Mesothelial cell of epicardium (in vitro differentiated cells): ENCODE measurements at regions not wholly inside any gene's neighbourhood (a gene's known extent, or its start where the extent isn't known, plus 50 kb on each side); places are given as distances from the start of the nearest gene placed in this dataset.

ENCODE experiments used
- DNase-seq, 2 experiments: peaks; one replicate each; pipeline ENCODE4 v3.0.0; 2021; ENCODE audit warnings: low spot score in 2 of 2; ENCODE audit not compliant: unreplicated experiment in 2 of 2
- H3K27ac Mint-ChIP-seq: 2 replicates; pipeline ENCODE4 v1.8.0; 2021; ENCODE audit warnings: mixed read lengths
- H3K27me3 Mint-ChIP-seq: 2 replicates; pipeline ENCODE4 v1.8.0; 2021; ENCODE audit warnings: low read depth, mixed read lengths
- H3K36me3 Mint-ChIP-seq: 2 replicates; pipeline ENCODE4 v1.8.0; 2021; ENCODE audit warnings: mixed read lengths
- H3K4me1 Mint-ChIP-seq: 2 replicates; pipeline ENCODE4 v1.8.0; 2021; ENCODE audit warnings: mixed read lengths
- H3K4me3 Mint-ChIP-seq: 2 replicates; pipeline ENCODE4 v1.8.0; 2021; ENCODE audit warnings: mild to moderate bottlenecking, moderate library complexity, mixed read lengths
- H3K9me3 Mint-ChIP-seq: 2 replicates; pipeline ENCODE4 v1.8.0; 2021; ENCODE audit warnings: mixed read lengths
- CTCF ChIP-seq: fragments of 200-600 bp; sonication (generic); IDR thresholded peaks from one replicate; pipeline ENCODE4 v1.5.0; 2021; ENCODE audit warnings: antibody characterized with exemption; ENCODE audit not compliant: unreplicated experiment

- no peak for DNase-seq
- Mint-ChIP-seq H3K27ac (no peak overlapping the region), H3K9me3 (peaks cover 3% of the 10 kb centered on the region), H3K4me3 (no peak overlapping the region), H3K36me3 (no peaks in the 10 kb centered on the region), H3K4me1 (peaks cover 12% of the 10 kb centered on the region), H3K27me3 (no peaks in the 10 kb centered on the region)
- TF ChIP-seq CTCF, result no peak
These were observed 859.0 kb upstream of the B3GALT2 start for GRCh38 chr1:194045416-194045815.

DNA sequence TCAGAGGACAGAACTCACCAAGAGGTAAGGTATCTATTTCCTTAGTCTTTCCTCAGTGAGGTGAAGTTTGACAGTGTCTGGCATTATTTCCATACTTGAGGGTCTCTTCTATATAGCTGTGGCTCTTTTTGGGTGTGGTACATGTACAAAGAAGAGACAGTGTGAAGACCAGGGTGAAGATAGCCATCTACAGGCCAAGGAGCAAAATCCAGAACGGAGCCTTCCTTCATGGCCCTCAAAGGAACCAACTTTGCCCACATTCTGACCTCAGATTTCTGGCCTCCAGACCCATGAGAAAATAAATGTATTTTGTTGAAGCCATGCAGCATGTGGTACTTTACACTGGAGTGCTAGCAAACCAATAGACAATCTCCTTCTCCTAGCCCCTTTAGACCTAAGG is 858.5 kb upstream of the B3GALT2 start:
- Mint-ChIP-seq H3K36me3 (no peaks in the 10 kb centered on the region), H3K9me3 (peaks cover 3% of the 10 kb centered on the region), H3K4me1 (peaks cover 12% of the 10 kb centered on the region), H3K4me3 (no peak overlapping the region), H3K27me3 (no peaks in the 10 kb centered on the region), H3K27ac (no peak overlapping the region)
- no peak for TF ChIP-seq CTCF
- no peak for DNase-seq

DNA sequence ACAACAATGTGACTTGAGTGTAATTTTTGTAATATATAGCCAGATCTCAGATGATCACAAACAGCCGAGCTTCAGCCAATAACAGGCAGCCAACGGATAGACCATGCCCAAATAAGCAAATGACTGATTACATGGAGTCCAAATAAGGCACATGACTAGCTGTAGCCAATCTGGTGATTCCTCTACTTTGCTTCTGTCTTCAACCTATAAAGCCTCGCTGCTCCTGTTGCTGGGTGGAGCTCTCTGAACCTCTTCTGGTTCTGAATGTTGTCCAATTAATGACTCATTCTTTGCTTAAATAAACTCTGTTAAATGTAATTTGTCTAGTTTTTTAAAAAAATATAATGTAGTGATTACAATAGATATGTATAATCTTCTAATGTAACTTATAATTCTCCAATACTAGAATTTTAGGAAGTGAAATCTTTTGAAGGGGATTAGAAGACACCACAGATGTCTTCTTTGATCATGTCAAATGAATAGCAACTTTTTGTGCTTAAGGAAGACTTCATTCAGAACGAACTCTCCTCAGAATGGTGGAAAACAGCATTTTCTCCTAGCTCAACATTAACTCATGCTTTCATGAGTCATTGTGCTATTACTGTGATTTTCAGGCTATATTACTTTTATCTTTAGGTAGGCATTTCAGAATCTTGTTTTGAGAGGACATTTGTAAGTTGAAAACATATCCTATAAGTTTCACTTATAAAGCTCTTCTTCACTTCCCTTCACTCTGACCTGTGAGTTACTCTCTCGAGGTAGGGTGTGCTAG is 857.8 kb upstream of the B3GALT2 start:
- no peak for TF ChIP-seq CTCF
- no peaks in the 10 kb centered on the region for H3K27me3 Mint-ChIP-seq

GRCh38 chr1:194042736-194043135 is 856.3 kb upstream of the B3GALT2 start:
- no peak for TF ChIP-seq CTCF
- DNase-seq, result no peak
- Mint-ChIP-seq H3K4me3 (no peak overlapping the region), H3K36me3 (no peaks in the 10 kb centered on the region), H3K9me3 (peaks cover 3% of the 10 kb centered on the region), H3K27me3 (no peaks in the 10 kb centered on the region), H3K27ac (no peak overlapping the region), H3K4me1 (peaks cover 13% of the 10 kb centered on the region)

More for the DNA sequence above, 857.8 kb upstream of the B3GALT2 start:
- DNase-seq, result no peak
- no peaks in the 10 kb centered on the region for H3K36me3 Mint-ChIP-seq
- H3K4me3 Mint-ChIP-seq, result no peak overlapping the region
- no peak overlapping the region for H3K27ac Mint-ChIP-seq
- peaks cover 3% of the 10 kb centered on the region for H3K9me3 Mint-ChIP-seq
- peaks cover 13% of the 10 kb centered on the region for H3K4me1 Mint-ChIP-seq

DNA sequence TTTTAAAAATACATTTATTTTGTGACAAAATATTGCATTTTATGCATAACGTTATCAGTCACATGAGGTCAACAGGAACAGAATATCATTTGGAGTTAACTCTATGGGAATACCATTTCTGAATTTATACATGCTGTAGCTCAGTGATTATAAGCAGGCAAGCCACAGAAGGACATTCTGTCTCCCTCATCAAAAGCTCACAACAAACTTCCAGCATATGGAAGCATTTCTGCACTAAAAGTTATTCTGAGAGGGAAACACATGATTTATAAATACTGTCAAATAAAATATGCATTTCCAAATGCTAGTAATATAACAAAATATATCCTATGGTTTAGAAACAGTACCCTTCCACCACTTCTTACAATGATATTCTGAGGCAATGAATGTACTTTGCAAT is 854.1 kb upstream of the B3GALT2 start:
- DNase-seq, result no peak
- Mint-ChIP-seq H3K36me3 (no peaks in the 10 kb centered on the region), H3K27ac (no peak overlapping the region), H3K4me3 (no peak overlapping the region), H3K27me3 (no peaks in the 10 kb centered on the region), H3K9me3 (peaks cover 3% of the 10 kb centered on the region), H3K4me1 (peaks cover 10% of the 10 kb centered on the region)
- no peak for TF ChIP-seq CTCF
